Panc1 (cell line): ENCODE measurements at regions not wholly inside any gene's neighbourhood (a gene's known extent, or its start where the extent isn't known, plus 50 kb on each side); places are given as distances from the start of the nearest gene placed in this dataset.

Experiments used
- ATAC-seq: fragments of 200-7000 bp; cut with Tn5 transposase; 2 replicates; pipeline ENCODE4 v1.9.1; 2020; ENCODE audit warnings: mild to moderate bottlenecking, moderate library complexity
- BruUV-seq: library from RNA; stranded (reverse); fragments of 400-500 nt; replicated peaks from 2 replicates; lab custom pipeline; 2021; lab: Mats Ljungman, UMichigan
- CTCF ChIA-PET: fragments of 300-600 bp; sonication (Branson Sonifier 250); formaldehyde crosslinking; loops from one replicate; lab custom pipeline; 2022; ENCODE audit warnings: antibody characterized with exemption; lab: Charles Lee
- POLR2A ChIA-PET: fragments of 300-600 bp; sonication (Branson Sonifier 250); formaldehyde crosslinking; loops from one replicate; lab custom pipeline; 2022; ENCODE audit warnings: antibody characterized with exemption; lab: Charles Lee
- DNase-seq: peaks from one replicate; pipeline ENCODE4 v3.0.0-alpha.2; 2010; ENCODE audit warnings: low read depth, low spot score
- H3K27ac ChIP-seq: 2 replicates; pipeline ENCODE4 v1.5.1; 2011; ENCODE audit warnings: mild to moderate bottlenecking, low read length, inconsistent platforms
- H3K27me3 ChIP-seq: fragments of 200-500 bp; sonication (Bioruptor generic); 2 replicates; pipeline ENCODE4 v1.6.0; 2014; ENCODE audit warnings: low read length, inconsistent platforms; ENCODE audit not compliant: control insufficient read depth, insufficient read depth
- H3K36me3 ChIP-seq: fragments of 200-500 bp; sonication (Bioruptor generic); 2 replicates; pipeline ENCODE4 v1.5.1; 2014; ENCODE audit warnings: inconsistent platforms, mild to moderate bottlenecking, low read length, moderate library complexity; ENCODE audit not compliant: control insufficient read depth, insufficient read depth
- H3K4me1 ChIP-seq: 2 replicates; pipeline ENCODE4 v1.5.1; 2011; ENCODE audit warnings: inconsistent platforms, mild to moderate bottlenecking, low read length, moderate library complexity; ENCODE audit not compliant: control insufficient read depth, insufficient read depth
- H3K4me3 ChIP-seq, 2 experiments: 2 replicates each; pipeline ENCODE4 v1.5.1; 2011 to 2012; ENCODE audit warnings: low read depth in 2 of 2, low read length in 2 of 2, mild to moderate bottlenecking in 2 of 2, inconsistent platforms in 1 of 2, moderate library complexity in 1 of 2
- H3K9me3 ChIP-seq: fragments of 200-500 bp; sonication (Bioruptor generic); 2 replicates; pipeline ENCODE4 v1.5.1; 2014; ENCODE audit warnings: low read depth, mild to moderate bottlenecking, inconsistent platforms, low read length, moderate library complexity; ENCODE audit not compliant: control insufficient read depth, insufficient read depth
- CTCF ChIP-seq: fragments of 450-650 bp; IDR thresholded peaks from 2 replicates; pipeline ENCODE4 v1.5.1; 2017; ENCODE audit warnings: mild to moderate bottlenecking
- POLR2AphosphoS5 ChIP-seq: IDR thresholded peaks from 2 replicates; pipeline ENCODE4 v1.6.1; 2012; ENCODE audit warnings: mild to moderate bottlenecking, low read depth, low read length, moderate library complexity
- REST ChIP-seq, 2 experiments: IDR thresholded peaks; 2 replicates each; pipeline ENCODE4 v1.6.1; 2011 to 2012; ENCODE audit warnings: low read depth in 2 of 2, control low read depth in 1 of 2, low read length in 1 of 2, mild to moderate bottlenecking in 1 of 2, moderate library complexity in 1 of 2; ENCODE audit not compliant: insufficient read depth in 1 of 2
- SIN3A ChIP-seq: IDR thresholded peaks from 2 replicates; pipeline ENCODE4 v1.6.1; 2012; ENCODE audit warnings: low read depth, mild to moderate bottlenecking, low read length, moderate library complexity, borderline replicate concordance; ENCODE audit not compliant: insufficient read depth
- TCF7L2 ChIP-seq: IDR thresholded peaks from 2 replicates; pipeline ENCODE4 v1.6.1; 2011; ENCODE audit warnings: mild to moderate bottlenecking, low read depth, low read length, inconsistent platforms
- in situ Hi-C: cut with HindIII; loops from 2 replicates; pipeline ENCODE4 v1.10.0; 2016; ENCODE audit warnings: low sequenced_read_pairs, low pct_unique_long_range_greater_than_20kb
- intact Hi-C: fragments of 100-400 bp; cut with micrococcal nuclease; formaldehyde crosslinking; loops from one replicate; pipeline ENCODE4 v1.10.0; 2022; ENCODE audit not compliant: unreplicated experiment

GRCh38 chr15:54962637-54963036, 234.1 kb downstream of the RSL24D1 start:
- intact Hi-C loops (no loop called here), in situ Hi-C loops (no loop called here)
- no peak for ATAC-seq
- POLR2A ChIA-PET, result no interaction called here
- Histone ChIP-seq H3K27ac (no peak overlapping the region), H3K4me1 (no peaks in the 10 kb centered on the region), H3K4me3 (no peak overlapping the region), H3K9me3 (no peaks in the 10 kb centered on the region), H3K36me3 (no peaks in the 10 kb centered on the region), H3K27me3 (no peaks in the 10 kb centered on the region)
- no peak for TF ChIP-seq SIN3A
- TF ChIP-seq POLR2AphosphoS5, result no peak
- TF ChIP-seq TCF7L2, result no peak
- TF ChIP-seq REST (IDR thresholded peaks at IDR 0.05; ENCODE audit: insufficient read depth in 1 of 2, low read depth in 2 of 2, low read length in 1 of 2), result no peak
- TF ChIP-seq CTCF, result no peak
- no TSS peak for BruUV-seq
- no peak for DNase-seq
- CTCF ChIA-PET, result no interaction called here

- no peaks in the 10 kb centered on the region for H3K36me3 ChIP-seq
- no peak for TF ChIP-seq TCF7L2
- no peak for TF ChIP-seq POLR2AphosphoS5
- no peak for TF ChIP-seq REST (IDR thresholded peaks at IDR 0.05; ENCODE audit: insufficient read depth in 1 of 2, low read depth in 2 of 2, low read length in 1 of 2)
- TF ChIP-seq CTCF, result no peak
- no peak for TF ChIP-seq SIN3A
- no peak for ATAC-seq
- H3K27me3 ChIP-seq, result no peaks in the 10 kb centered on the region
- in situ Hi-C loops, result no loop called here
- no peak overlapping the region for H3K4me3 ChIP-seq
- intact Hi-C loops, result no loop called here
- no TSS peak for BruUV-seq
- no peaks in the 10 kb centered on the region for H3K4me1 ChIP-seq
- POLR2A ChIA-PET, result no interaction called here
- CTCF ChIA-PET, result no interaction called here
- H3K9me3 ChIP-seq, result no peaks in the 10 kb centered on the region
- DNase-seq, result no peak
- H3K27ac ChIP-seq, result no peak overlapping the region
Measured at GRCh38 chr15:54960266-54960665, 236.5 kb downstream of the RSL24D1 start.
